ENCODE measurements at regions not wholly inside any gene's neighbourhood (a gene's known extent, or its start where the extent isn't known, plus 50 kb on each side); places are given as distances from the start of the nearest gene placed in this dataset.

DNA sequence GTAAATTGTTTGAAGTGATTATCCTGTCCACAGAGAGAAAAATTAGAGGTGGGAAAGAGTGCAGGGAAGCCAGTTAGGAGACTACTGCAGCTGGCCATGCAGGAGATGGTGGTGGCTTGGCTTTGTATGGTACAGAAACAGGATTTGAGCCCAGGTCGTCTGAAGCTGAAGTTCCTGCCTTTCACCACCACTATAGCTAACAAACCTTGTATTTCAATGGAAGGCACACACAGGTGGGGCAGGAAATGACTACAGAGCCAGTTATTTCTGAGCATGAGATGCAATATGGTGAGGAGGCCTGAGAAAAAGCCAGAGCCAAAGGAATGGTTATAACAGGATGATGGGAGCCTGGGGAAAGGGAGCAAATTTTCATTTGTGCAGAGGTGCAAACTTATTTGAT, 103.9 kb downstream of the BTG1 start:
- no peaks in the 10 kb centered on the region for H3K36me3 Mint-ChIP-seq (ENCODE audit: insufficient read depth, unreplicated experiment)
- CTCF ChIA-PET: no interaction called here

DNA sequence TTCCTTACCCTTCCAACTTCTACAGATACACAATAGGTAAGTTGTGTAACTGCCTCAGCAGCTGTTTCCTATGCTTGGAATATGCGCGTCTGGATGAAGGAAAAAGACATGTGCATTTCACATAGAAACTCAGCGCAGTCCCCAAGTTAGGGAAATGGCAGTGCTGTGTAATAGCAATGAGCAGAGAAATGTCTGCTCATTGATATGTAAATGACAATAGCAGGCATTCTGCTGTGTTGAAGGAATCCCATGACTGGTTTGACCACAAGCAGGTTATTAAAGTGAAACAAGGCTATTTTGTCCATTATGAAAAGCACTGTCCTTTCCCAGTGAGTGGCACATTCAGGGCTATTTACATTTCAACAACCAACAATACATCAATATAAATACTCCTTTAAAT, 106.6 kb downstream of the BTG1 start:
- Mint-ChIP-seq H3K9me3 (ENCODE audit: unreplicated experiment) (no peaks in the 10 kb centered on the region), H3K4me3 (ENCODE audit: unreplicated experiment) (no peak overlapping the region), H3K36me3 (ENCODE audit: insufficient read depth, unreplicated experiment) (no peaks in the 10 kb centered on the region), H3K27ac (ENCODE audit: unreplicated experiment) (no peak overlapping the region), H3K27me3 (ENCODE audit: insufficient read depth, unreplicated experiment) (no peaks in the 10 kb centered on the region), H3K4me1 (ENCODE audit: low read depth, unreplicated experiment) (peaks cover 7% of the 10 kb centered on the region)
- intact Hi-C loops (cut with micrococcal nuclease; ENCODE audit: unreplicated experiment): no loop called here
- ChIA-PET POLR2A (no interaction called here), CTCF (no interaction called here)
- no peaks in the 10 kb centered on the region for H3K9me3 ChIP-seq
- no peak for DNase-seq
- no peak overlapping the region for H3K4me3 ChIP-seq (ENCODE audit: low read depth, low read length)
- no peaks in the 10 kb centered on the region for H3K27me3 ChIP-seq (replicated peaks; ENCODE audit: control insufficient read depth, insufficient read depth, low read length)
- no peaks in the 10 kb centered on the region for H3K36me3 ChIP-seq (ENCODE audit: control insufficient read depth, insufficient read depth, low read length)
- TF ChIP-seq, protein P1, sequence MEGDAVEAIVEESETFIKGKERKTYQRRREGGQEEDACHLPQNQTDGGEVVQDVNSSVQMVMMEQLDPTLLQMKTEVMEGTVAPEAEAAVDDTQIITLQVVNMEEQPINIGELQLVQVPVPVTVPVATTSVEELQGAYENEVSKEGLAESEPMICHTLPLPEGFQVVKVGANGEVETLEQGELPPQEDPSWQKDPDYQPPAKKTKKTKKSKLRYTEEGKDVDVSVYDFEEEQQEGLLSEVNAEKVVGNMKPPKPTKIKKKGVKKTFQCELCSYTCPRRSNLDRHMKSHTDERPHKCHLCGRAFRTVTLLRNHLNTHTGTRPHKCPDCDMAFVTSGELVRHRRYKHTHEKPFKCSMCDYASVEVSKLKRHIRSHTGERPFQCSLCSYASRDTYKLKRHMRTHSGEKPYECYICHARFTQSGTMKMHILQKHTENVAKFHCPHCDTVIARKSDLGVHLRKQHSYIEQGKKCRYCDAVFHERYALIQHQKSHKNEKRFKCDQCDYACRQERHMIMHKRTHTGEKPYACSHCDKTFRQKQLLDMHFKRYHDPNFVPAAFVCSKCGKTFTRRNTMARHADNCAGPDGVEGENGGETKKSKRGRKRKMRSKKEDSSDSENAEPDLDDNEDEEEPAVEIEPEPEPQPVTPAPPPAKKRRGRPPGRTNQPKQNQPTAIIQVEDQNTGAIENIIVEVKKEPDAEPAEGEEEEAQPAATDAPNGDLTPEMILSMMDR (IDR thresholded peaks at IDR 0.05; ENCODE audit: insufficient read depth in 1 of 2, low read depth in 1 of 2, low read length in 1 of 2, severe bottlenecking in 1 of 2, unreplicated experiment in 1 of 2): no peak
- no TSS peak for BruUV-seq (replicated peaks)
- H3K4me1 ChIP-seq: peaks cover 9% of the 10 kb centered on the region

More for the DNA sequence above, 103.9 kb downstream of the BTG1 start:
- TF ChIP-seq, protein P1 (IDR thresholded peaks at IDR 0.05; ENCODE audit: insufficient read depth in 1 of 2, low read depth in 1 of 2, low read length in 1 of 2, severe bottlenecking in 1 of 2, unreplicated experiment in 1 of 2): no peak
- intact Hi-C loops (cut with micrococcal nuclease; ENCODE audit: unreplicated experiment): no loop called here
- Mint-ChIP-seq H3K4me1 (ENCODE audit: low read depth, unreplicated experiment) (no peaks in the 10 kb centered on the region), H3K4me3 (ENCODE audit: unreplicated experiment) (no peak overlapping the region), H3K27ac (ENCODE audit: unreplicated experiment) (no peak overlapping the region), H3K27me3 (ENCODE audit: insufficient read depth, unreplicated experiment) (no peaks in the 10 kb centered on the region), H3K9me3 (ENCODE audit: unreplicated experiment) (no peaks in the 10 kb centered on the region)
- POLR2A ChIA-PET: no interaction called here
- BruUV-seq (replicated peaks): no TSS peak
- Histone ChIP-seq H3K4me3 (ENCODE audit: low read depth, low read length) (no peak overlapping the region), H3K9me3 (no peaks in the 10 kb centered on the region), H3K36me3 (ENCODE audit: control insufficient read depth, insufficient read depth, low read length) (no peaks in the 10 kb centered on the region), H3K4me1 (no peaks in the 10 kb centered on the region), H3K27me3 (replicated peaks; ENCODE audit: control insufficient read depth, insufficient read depth, low read length) (no peaks in the 10 kb centered on the region)
- DNase-seq: no peak

DNA sequence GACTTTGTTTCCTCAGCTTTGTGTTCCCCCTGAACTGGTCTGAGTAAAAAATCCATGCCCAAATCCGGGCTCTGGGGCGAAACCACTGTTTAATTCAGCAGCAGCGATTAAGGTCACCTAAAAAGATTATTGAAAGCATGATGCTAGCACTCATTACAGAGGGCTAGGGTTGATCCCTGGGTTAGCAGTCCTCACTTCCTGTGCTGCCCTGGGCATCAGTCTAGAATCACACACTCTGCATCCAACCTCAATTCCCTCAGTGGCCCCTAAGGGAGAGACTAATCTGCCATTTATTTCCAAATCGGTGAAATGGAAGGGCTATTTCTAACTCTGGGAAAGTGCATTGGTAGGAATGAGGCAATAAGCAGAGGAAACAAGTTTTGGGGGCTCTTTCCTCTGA, 107.2 kb downstream of the BTG1 start:
- Mint-ChIP-seq H3K27me3 (ENCODE audit: insufficient read depth, unreplicated experiment) (no peaks in the 10 kb centered on the region), H3K27ac (ENCODE audit: unreplicated experiment) (no peak overlapping the region), H3K4me1 (ENCODE audit: low read depth, unreplicated experiment) (peaks cover 7% of the 10 kb centered on the region), H3K36me3 (ENCODE audit: insufficient read depth, unreplicated experiment) (no peaks in the 10 kb centered on the region), H3K4me3 (ENCODE audit: unreplicated experiment) (no peak overlapping the region), H3K9me3 (ENCODE audit: unreplicated experiment) (no peaks in the 10 kb centered on the region)
- intact Hi-C loops (cut with micrococcal nuclease; ENCODE audit: unreplicated experiment): no loop called here
- TF ChIP-seq, protein P1 (IDR thresholded peaks at IDR 0.05; ENCODE audit: insufficient read depth in 1 of 2, low read depth in 1 of 2, low read length in 1 of 2, severe bottlenecking in 1 of 2, unreplicated experiment in 1 of 2): no peak
- Histone ChIP-seq H3K9me3 (no peaks in the 10 kb centered on the region), H3K4me3 (ENCODE audit: low read depth, low read length) (no peak overlapping the region), H3K36me3 (ENCODE audit: control insufficient read depth, insufficient read depth, low read length) (no peaks in the 10 kb centered on the region), H3K4me1 (peaks cover 9% of the 10 kb centered on the region), H3K27me3 (replicated peaks; ENCODE audit: control insufficient read depth, insufficient read depth, low read length) (no peaks in the 10 kb centered on the region)
- ChIA-PET POLR2A (no interaction called here), CTCF (no interaction called here)
- no TSS peak for BruUV-seq (replicated peaks)
- DNase-seq: no peak
